ENCODE measurements at regions not wholly inside any gene's neighbourhood (a gene's known extent, or its start where the extent isn't known, plus 50 kb on each side); places are given as distances from the start of the nearest gene placed in this dataset.

DNA sequence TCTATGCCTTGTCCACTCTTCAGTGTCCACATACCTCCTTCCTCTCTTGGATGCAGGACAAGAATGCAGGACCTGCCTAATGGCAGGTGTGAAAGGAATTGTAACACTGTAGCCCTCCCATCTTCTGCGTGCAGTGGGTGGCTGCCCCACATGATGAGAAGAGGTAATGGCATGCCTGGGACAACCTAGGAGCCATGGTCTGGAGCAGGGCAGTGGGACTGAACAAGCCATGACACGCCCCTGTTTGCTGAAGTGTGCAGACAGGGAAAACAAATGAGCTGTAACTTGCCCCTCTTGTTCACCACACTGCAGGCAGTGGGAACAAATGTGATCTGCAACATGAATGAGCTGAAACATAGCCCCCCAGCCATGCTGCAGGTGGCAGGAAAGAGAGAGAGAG lies 192.2 kb downstream of the PCDH17 start:
- Histone ChIP-seq H3K36me3 (no peaks in the 10 kb centered on the region), H3K27me3 (ENCODE audit: insufficient read depth, low read depth, severe bottlenecking) (no peaks in the 10 kb centered on the region), H3K4me3 (ENCODE audit: low read depth, low read length) (no peak overlapping the region), H3K27ac (no peak overlapping the region), H3K9me3 (ENCODE audit: severe bottlenecking) (no peaks in the 10 kb centered on the region)
- no peak for DNase-seq
- TF ChIP-seq CTCF (IDR thresholded peaks at IDR 0.05; ENCODE audit: low read depth, low read length) = no peak

GRCh38 chr13:57824121-57824520 lies 192.6 kb downstream of the PCDH17 start:
- no peak overlapping the region for H3K4me3 ChIP-seq (ENCODE audit: low read depth, low read length)
- H3K9me3 ChIP-seq (ENCODE audit: severe bottlenecking) = no peaks in the 10 kb centered on the region
- H3K27me3 ChIP-seq (ENCODE audit: insufficient read depth, low read depth, severe bottlenecking) = no peaks in the 10 kb centered on the region
- DNase-seq = no peak
- no peak overlapping the region for H3K27ac ChIP-seq
- H3K36me3 ChIP-seq = no peaks in the 10 kb centered on the region
- no peak for TF ChIP-seq CTCF (IDR thresholded peaks at IDR 0.05; ENCODE audit: low read depth, low read length)

DNA sequence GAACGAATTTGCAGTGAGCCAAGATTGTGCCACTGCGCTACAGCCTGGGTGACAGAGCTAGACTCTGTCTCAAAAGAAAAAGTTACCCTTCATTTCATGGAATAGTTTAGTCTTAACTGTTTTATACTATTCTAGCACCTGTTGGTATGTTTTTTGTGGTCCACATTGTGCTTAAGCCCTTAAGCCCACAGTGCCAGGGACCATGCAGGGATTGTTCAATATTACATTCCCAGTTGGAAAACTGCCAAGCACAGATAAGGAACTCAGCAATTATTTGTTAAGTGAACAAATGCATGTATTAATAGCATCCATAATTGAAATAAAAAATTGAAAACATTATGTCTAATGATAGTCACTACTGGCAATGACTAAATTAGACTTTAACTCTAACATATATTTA lies 193.5 kb downstream of the PCDH17 start:
- Histone ChIP-seq H3K27me3 (ENCODE audit: insufficient read depth, low read depth, severe bottlenecking) (no peaks in the 10 kb centered on the region), H3K4me3 (ENCODE audit: low read depth, low read length) (no peak overlapping the region), H3K9me3 (ENCODE audit: severe bottlenecking) (no peaks in the 10 kb centered on the region), H3K36me3 (no peaks in the 10 kb centered on the region), H3K27ac (no peak overlapping the region)
- TF ChIP-seq CTCF (IDR thresholded peaks at IDR 0.05; ENCODE audit: low read depth, low read length) = no peak
- DNase-seq = no peak

DNA sequence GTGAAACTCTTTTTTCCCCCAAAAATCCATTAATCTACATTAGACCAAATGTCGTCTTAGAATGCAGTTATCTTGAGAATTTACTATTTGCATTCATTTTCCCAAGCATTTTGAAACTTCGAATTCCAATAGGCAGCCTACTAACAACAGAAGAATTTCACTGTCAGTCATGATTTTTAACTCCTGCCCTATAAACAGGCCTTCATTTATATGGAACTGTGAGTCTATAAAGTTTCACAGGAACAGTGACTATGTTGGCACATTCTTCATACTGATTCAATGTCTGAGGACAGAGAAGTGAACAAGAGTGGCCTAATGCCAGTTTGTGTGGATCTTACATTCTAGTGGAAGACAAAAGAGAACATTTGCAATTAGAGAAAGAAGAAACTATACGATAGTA lies 198.0 kb downstream of the PCDH17 start:
- no peak overlapping the region for H3K27ac ChIP-seq
- no peak for TF ChIP-seq CTCF (IDR thresholded peaks at IDR 0.05; ENCODE audit: low read depth, low read length)
- no peaks in the 10 kb centered on the region for H3K36me3 ChIP-seq
- no peak for DNase-seq
- no peak overlapping the region for H3K4me3 ChIP-seq (ENCODE audit: low read depth, low read length)
- no peaks in the 10 kb centered on the region for H3K27me3 ChIP-seq (ENCODE audit: insufficient read depth, low read depth, severe bottlenecking)
- H3K9me3 ChIP-seq (ENCODE audit: severe bottlenecking) = no peaks in the 10 kb centered on the region

DNA sequence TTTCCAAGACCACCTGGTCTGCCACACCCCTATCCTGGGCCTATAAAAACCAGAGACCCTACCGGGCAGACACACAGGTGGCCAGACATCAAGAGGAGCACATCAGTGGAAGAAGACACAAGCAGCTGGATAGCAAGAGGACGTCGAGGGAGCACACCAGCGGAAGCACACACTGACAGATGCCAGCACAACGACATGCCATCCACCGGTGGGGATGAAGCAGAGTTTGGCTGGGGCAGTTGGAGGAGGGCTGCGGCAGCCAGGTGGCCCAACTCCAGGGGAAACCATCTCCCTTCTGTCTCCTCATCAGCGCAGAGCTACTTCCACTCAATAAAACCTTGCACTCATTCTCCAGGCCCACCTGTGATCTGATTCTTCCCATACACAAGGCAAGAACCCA lies 200.6 kb downstream of the PCDH17 start:
- Histone ChIP-seq H3K9me3 (ENCODE audit: severe bottlenecking) (no peaks in the 10 kb centered on the region), H3K27me3 (ENCODE audit: insufficient read depth, low read depth, severe bottlenecking) (no peaks in the 10 kb centered on the region), H3K27ac (no peak overlapping the region), H3K4me3 (ENCODE audit: low read depth, low read length) (no peak overlapping the region), H3K36me3 (no peaks in the 10 kb centered on the region)
- no peak for TF ChIP-seq CTCF (IDR thresholded peaks at IDR 0.05; ENCODE audit: low read depth, low read length)
- no peak for DNase-seq

DNA sequence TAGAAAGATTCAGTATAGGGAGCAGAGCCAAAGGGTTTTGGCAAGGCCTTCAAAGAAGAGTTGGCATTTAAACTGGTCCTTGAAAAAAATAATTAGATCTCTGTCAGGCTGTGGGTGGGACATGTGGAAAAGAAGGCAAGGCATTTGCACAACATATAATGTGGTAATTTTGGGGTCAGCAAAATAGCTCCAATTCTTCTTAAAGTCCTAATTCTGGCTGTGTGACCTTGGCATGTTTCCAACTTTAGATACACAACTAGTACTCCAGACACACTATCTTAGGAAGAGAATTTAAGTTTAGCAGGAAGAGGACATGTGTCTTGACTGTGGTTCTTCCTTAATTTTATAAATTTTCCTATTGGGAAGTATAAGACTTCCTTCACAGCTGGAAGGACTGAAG lies 206.3 kb downstream of the PCDH17 start:
- no peaks in the 10 kb centered on the region for H3K9me3 ChIP-seq (ENCODE audit: severe bottlenecking)
- no peaks in the 10 kb centered on the region for H3K36me3 ChIP-seq
- H3K27me3 ChIP-seq (ENCODE audit: insufficient read depth, low read depth, severe bottlenecking) = no peaks in the 10 kb centered on the region
- no peak overlapping the region for H3K27ac ChIP-seq
- DNase-seq = no peak
- no peak for TF ChIP-seq CTCF (IDR thresholded peaks at IDR 0.05; ENCODE audit: low read depth, low read length)
- no peak overlapping the region for H3K4me3 ChIP-seq (ENCODE audit: low read depth, low read length)

Measured in WERI-Rb-1 (cell line).